Esophagus muscularis mucosa (tissue), 4 donors: ENCODE measurements at regions not wholly inside any gene's neighbourhood (a gene's known extent, or its start where the extent isn't known, plus 50 kb on each side); places are given as distances from the start of the nearest gene placed in this dataset.

ENCODE experiments used
- DNase-seq: peaks from one replicate; pipeline ENCODE4 v3.0.0-alpha.2; 2017; ENCODE audit errors: extremely low spot score
- H3K27ac ChIP-seq, 4 donors: fragments of 200-600 bp; sonication (generic); replicated peaks in 1 of 4; 1 replicate in 3 of 4; 2 replicates in 1 of 4; pipeline ENCODE4 v1.5.1; 2016 to 2019; ENCODE audit warnings: mild to moderate bottlenecking in 1 of 4
- H3K27me3 ChIP-seq, 4 donors: fragments of 200-600 bp; sonication (generic); one replicate each; pipeline versions ENCODE4 v1.5.1 to v1.6.0; 2016 to 2019
- H3K36me3 ChIP-seq, 4 donors: fragments of 200-600 bp; sonication (generic); one replicate each; pipeline ENCODE4 v1.5.1; 2016 to 2019
- H3K4me1 ChIP-seq, 4 donors: fragments of 200-600 bp; sonication (generic); one replicate each; pipeline ENCODE4 v1.5.1; 2016 to 2019
- H3K4me3 ChIP-seq, 4 donors: fragments of 200-600 bp; sonication (generic); 1 replicate in 2 of 4; 2 replicates in 2 of 4; pipeline ENCODE4 v1.5.1; 2016 to 2019; ENCODE audit warnings: mild to moderate bottlenecking in 4 of 4, moderate library complexity in 1 of 4
- H3K9me3 ChIP-seq, 4 donors: fragments of 200-600 bp; sonication (generic); 1 replicate in 3 of 4; 2 replicates in 1 of 4; pipeline ENCODE4 v1.5.1; 2016 to 2019
- CTCF ChIP-seq, 3 experiments: fragments of 200-600 bp in 2 of 3; fragments of 450-650 bp in 1 of 3; sonication (generic) in 2 of 3; IDR thresholded peaks; one replicate each; pipeline ENCODE4 v1.5.1; 2017 to 2019; ENCODE audit warnings: antibody characterized with exemption in 3 of 3, mild to moderate bottlenecking in 2 of 3, moderate library complexity in 1 of 3
- EP300 ChIP-seq: sonication (generic); formaldehyde crosslinking; IDR thresholded peaks from one replicate; pipeline ENCODE4 v1.6.1; 2017; ENCODE audit warnings: antibody characterized with exemption
- POLR2A ChIP-seq: fragments of 450-650 bp; IDR thresholded peaks from one replicate; pipeline ENCODE4 v1.6.1; 2017; ENCODE audit warnings: antibody characterized with exemption, moderate library complexity, mild to moderate bottlenecking, low read depth
- POLR2AphosphoS5 ChIP-seq, 2 donors: sonication (generic); formaldehyde crosslinking; IDR thresholded peaks; one replicate each; pipeline ENCODE4 v1.6.1; 2017; ENCODE audit warnings: antibody characterized with exemption in 2 of 2
- WGBS: methylation state at CpG from one replicate; pipeline ENCODE4 v1.1.5; 2018; 5-methylcytosine and 5-hydroxymethylcytosine counted together
- intact Hi-C: fragments of 100-400 bp; cut with DNase I; formaldehyde crosslinking; loops from one replicate; pipeline ENCODE4 v1.15.1; 2023

DNA sequence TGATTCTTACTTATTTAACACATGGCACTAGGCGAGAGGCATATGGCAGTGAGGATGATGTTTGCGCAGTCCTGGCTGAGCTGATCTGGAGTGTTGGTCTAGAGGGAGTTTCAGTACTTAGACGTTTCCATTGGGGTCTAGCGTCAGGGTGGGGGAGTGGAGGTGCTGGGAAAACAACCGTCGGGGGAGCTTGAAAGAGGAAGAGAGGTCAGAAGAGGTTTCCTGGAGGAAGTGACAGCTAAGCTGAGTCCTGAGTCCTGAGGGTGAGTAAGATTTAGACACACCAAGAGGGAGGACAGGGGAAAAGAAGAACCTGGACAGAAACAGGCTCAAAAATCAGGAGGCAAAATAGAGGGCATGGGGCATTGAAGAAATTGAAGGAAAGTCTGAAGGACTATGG, 81.4 kb downstream of the ALOX5AP start:
- Histone ChIP-seq H3K27me3 (no peaks in the 10 kb centered on the region), H3K36me3 (no peaks in the 10 kb centered on the region), H3K9me3 (no peaks in the 10 kb centered on the region), H3K27ac (no peak overlapping the region), H3K4me1 (peaks cover 0 to 3% (median 0%) of the 10 kb centered on the region in 4 donors), H3K4me3 (no peak overlapping the region)
- TF ChIP-seq CTCF (IDR thresholded peaks at IDR 0.05) = no peak
- TF ChIP-seq EP300 = no peak
- TF ChIP-seq POLR2AphosphoS5 (IDR thresholded peaks at IDR 0.05) = no peak
- no peak for TF ChIP-seq POLR2A
- DNase-seq = no peak
- WGBS = 78% methylated on average over 6 of the region's 6 CpGs
- intact Hi-C loops = no loop called here

DNA sequence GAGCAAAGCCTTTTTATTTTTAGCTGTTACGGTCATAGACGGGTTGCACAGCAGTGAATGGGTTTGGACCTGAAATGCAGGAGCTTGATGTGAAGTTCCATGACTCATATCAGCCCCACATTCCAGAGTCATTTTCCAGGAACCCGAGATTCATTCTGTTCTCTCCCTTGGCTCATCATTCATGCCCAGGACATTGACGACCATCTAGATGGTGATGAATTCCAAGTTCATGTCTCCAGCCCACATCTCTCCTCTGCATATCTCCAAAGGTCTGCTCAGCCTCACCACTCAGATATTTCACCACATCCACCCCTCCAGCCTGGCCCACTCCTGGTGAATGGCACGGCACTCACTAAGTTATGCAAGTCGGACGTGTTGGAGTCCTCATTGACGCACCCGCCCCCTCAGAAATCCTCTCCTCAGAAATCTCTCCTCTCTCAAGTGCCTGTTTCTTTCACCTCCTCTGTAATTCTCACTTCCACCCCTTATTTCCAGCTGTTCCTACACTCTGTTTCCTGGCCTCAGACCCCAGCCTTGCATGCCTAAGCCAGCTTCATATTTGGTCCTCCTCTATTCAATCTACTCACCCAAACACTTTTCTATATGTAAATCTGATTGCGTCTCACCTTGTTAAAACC, 83.1 kb downstream of the ALOX5AP start:
- intact Hi-C loops = no loop called here
- Histone ChIP-seq H3K4me3 (no peak overlapping the region), H3K27ac (no peak overlapping the region), H3K9me3 (no peaks in the 10 kb centered on the region), H3K4me1 (peaks cover 0 to 3% (median 0%) of the 10 kb centered on the region in 4 donors), H3K36me3 (no peaks in the 10 kb centered on the region), H3K27me3 (no peaks in the 10 kb centered on the region)
- DNase-seq = no peak
- WGBS = 65% methylated on average over 10 of the region's 10 CpGs
- TF ChIP-seq EP300 (peak; percentile 44), CTCF (IDR thresholded peaks at IDR 0.05) (no peak), POLR2A (no peak), POLR2AphosphoS5 (IDR thresholded peaks at IDR 0.05) (peak; percentile 22 to 61)

GRCh38 chr13:30819136-30819888, 84.0 kb downstream of the ALOX5AP start:
- Histone ChIP-seq H3K9me3 (no peaks in the 10 kb centered on the region), H3K4me1 (peaks cover 0 to 3% (median 0%) of the 10 kb centered on the region in 4 donors), H3K36me3 (no peaks in the 10 kb centered on the region), H3K27ac (no peak overlapping the region), H3K27me3 (no peaks in the 10 kb centered on the region), H3K4me3 (no peak overlapping the region)
- intact Hi-C loops = no loop called here
- TF ChIP-seq CTCF (IDR thresholded peaks at IDR 0.05) (no peak), EP300 (no peak), POLR2A (no peak), POLR2AphosphoS5 (IDR thresholded peaks at IDR 0.05) (no peak)
- WGBS = 93% methylated on average over 7 of the region's 7 CpGs
- no peak for DNase-seq

- no peak for DNase-seq
- 84% methylated on average over 2 of the region's 2 CpGs for WGBS
- Histone ChIP-seq H3K27ac (no peak overlapping the region), H3K4me3 (no peak overlapping the region), H3K36me3 (no peaks in the 10 kb centered on the region), H3K27me3 (no peaks in the 10 kb centered on the region), H3K4me1 (peaks cover 0 to 3% (median 0%) of the 10 kb centered on the region in 4 donors), H3K9me3 (no peaks in the 10 kb centered on the region)
- intact Hi-C loops = no loop called here
- TF ChIP-seq EP300 = no peak
- TF ChIP-seq CTCF (IDR thresholded peaks at IDR 0.05) = no peak
- TF ChIP-seq POLR2A = no peak
- TF ChIP-seq POLR2AphosphoS5 (IDR thresholded peaks at IDR 0.05) = no peak
Observed at GRCh38 chr13:30821421-30821820, 84.7 kb upstream of the MEDAG start.
